K562 (cell line): ENCODE measurements at regions not wholly inside any gene's neighbourhood (a gene's known extent, or its start where the extent isn't known, plus 50 kb on each side); places are given as distances from the start of the nearest gene placed in this dataset.

Experiments
- BRCA1 ChIP-seq, 2 experiments: fragments of 450-650 bp in 1 of 2; sonication (generic) in 1 of 2; formaldehyde crosslinking in 1 of 2; IDR thresholded peaks; 2 replicates each; pipeline versions ENCODE4 v1.5.0 to v1.6.1; 2017 to 2020; ENCODE audit warnings: mild to moderate bottlenecking in 1 of 2, missing genetic modification reagents in 1 of 2
- BRF1 ChIP-seq: IDR thresholded peaks from 3 replicates; pipeline ENCODE4 v1.6.1; 2011; ENCODE audit warnings: borderline replicate concordance, mild to moderate bottlenecking; ENCODE audit not compliant: insufficient read length; ENCODE audit errors: extremely low read depth
- CREB1 ChIP-seq, 2 experiments: sonication (generic) in 1 of 2; formaldehyde crosslinking in 1 of 2; IDR thresholded peaks; 2 replicates each; pipeline versions ENCODE4 v1.6.1 to v1.8.0; 2012 to 2022; ENCODE audit warnings: inconsistent platforms in 1 of 2, mild to moderate bottlenecking in 1 of 2, missing genetic modification reagents in 1 of 2, moderate library complexity in 1 of 2
- CTCF ChIP-seq, 3 experiments: IDR thresholded peaks in 2 of 3; conservative IDR thresholded peaks in 1 of 3; 2 replicates each; pipeline ENCODE4 v1.5.1; 2011 to 2012; ENCODE audit warnings: low read length in 3 of 3, mild to moderate bottlenecking in 3 of 3, control low read depth in 2 of 3, improper control_type of control experiment in 1 of 3, inconsistent platforms in 1 of 3, low read depth in 1 of 3, mixed read lengths in 1 of 3, moderate library complexity in 1 of 3; ENCODE audit not compliant: insufficient read depth in 2 of 3
- ESRRA ChIP-seq: fragments of 450-650 bp; IDR thresholded peaks from 2 replicates; pipeline ENCODE4 v1.6.1; 2014; ENCODE audit warnings: low read depth, mild to moderate bottlenecking, moderate library complexity, borderline replicate concordance
- HMBOX1 ChIP-seq: sonication (generic); IDR thresholded peaks from 2 replicates; pipeline ENCODE4 v1.6.1; 2016
- JUN ChIP-seq, 2 experiments: sonication (generic) in 1 of 2; formaldehyde crosslinking in 1 of 2; IDR thresholded peaks; 2 replicates each; pipeline versions ENCODE4 v1.6.1 to v1.8.0; 2012 to 2022; ENCODE audit warnings: borderline replicate concordance in 2 of 2, mild to moderate bottlenecking in 2 of 2, improper control_type of control experiment in 1 of 2, low read depth in 1 of 2, low read length in 1 of 2, missing genetic modification reagents in 1 of 2
- MAX ChIP-seq: sonication (generic); formaldehyde crosslinking; IDR thresholded peaks from 2 replicates; pipeline ENCODE4 v1.9.0; 2022; ENCODE audit warnings: mild to moderate bottlenecking, missing genetic modification reagents
- MTA1 ChIP-seq: fragments of 450-650 bp; IDR thresholded peaks from 2 replicates; pipeline ENCODE4 v1.6.1; 2017; ENCODE audit warnings: borderline replicate concordance
- POLR2A ChIP-seq: fragments of 450-650 bp; conservative IDR thresholded peaks from 2 replicates; pipeline ENCODE4 v1.6.1; 2016
- TGIF2 ChIP-seq: sonication (generic); formaldehyde crosslinking; IDR thresholded peaks from 2 replicates; pipeline ENCODE4 v1.8.1; 2022; ENCODE audit warnings: mild to moderate bottlenecking, missing genetic modification reagents, moderate library complexity
- TRIM24 ChIP-seq, 2 experiments: fragments of 450-650 bp; IDR thresholded peaks; 2 replicates each; pipeline ENCODE4 v1.6.1; 2016
- TF ChIP-seq, protein P1 (sequence below): fragments of 250-450 bp; sonication (Bioruptor Pico); IDR thresholded peaks from 2 replicates; pipeline ENCODE4 v1.5.0; 2021; ENCODE audit warnings: mild to moderate bottlenecking, borderline replicate concordance
- TF ChIP-seq, protein P2 (sequence below), 2 experiments: fragments of 450-650 bp; IDR thresholded peaks; 2 replicates each; pipeline ENCODE4 v1.6.1; 2016; ENCODE audit warnings: mild to moderate bottlenecking in 2 of 2, borderline replicate concordance in 1 of 2, low read depth in 1 of 2, moderate library complexity in 1 of 2

DNA sequence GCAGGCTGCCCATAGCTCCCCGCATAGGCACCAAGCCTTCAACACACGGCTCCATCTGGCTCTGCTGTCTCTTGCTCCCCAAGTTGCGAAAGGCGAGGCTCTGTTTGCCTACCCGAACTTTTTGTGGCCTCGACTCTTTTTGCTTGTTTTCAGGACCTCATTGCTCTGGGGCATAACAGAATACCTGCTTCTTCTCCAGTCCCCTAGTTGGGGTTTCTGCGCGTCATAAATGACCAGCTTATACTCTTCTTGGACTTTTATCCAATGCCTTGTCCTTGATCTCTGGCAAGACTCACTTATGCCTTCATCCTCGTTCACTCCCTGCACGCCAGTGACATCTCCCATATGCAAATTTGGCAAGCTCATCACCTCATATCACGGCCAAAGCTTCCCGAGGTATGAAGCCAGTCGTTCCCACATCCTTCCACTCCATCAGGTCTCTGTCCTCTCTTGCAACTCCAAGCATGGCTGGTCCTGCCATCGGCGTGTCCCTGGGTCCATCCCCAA is 238.8 kb upstream of the ADAMTS16 start:
- TF ChIP-seq POLR2A, result no peak
- no peak for TF ChIP-seq HMBOX1
- no peak for TF ChIP-seq CTCF (IDR thresholded peaks at IDR 0.05 in 2 of 3, conservative IDR thresholded peaks at IDR 0.05 in 1 of 3; ENCODE audit: insufficient read depth in 2 of 3, low read depth in 1 of 3, low read length in 3 of 3)
- TF ChIP-seq, protein P1, sequence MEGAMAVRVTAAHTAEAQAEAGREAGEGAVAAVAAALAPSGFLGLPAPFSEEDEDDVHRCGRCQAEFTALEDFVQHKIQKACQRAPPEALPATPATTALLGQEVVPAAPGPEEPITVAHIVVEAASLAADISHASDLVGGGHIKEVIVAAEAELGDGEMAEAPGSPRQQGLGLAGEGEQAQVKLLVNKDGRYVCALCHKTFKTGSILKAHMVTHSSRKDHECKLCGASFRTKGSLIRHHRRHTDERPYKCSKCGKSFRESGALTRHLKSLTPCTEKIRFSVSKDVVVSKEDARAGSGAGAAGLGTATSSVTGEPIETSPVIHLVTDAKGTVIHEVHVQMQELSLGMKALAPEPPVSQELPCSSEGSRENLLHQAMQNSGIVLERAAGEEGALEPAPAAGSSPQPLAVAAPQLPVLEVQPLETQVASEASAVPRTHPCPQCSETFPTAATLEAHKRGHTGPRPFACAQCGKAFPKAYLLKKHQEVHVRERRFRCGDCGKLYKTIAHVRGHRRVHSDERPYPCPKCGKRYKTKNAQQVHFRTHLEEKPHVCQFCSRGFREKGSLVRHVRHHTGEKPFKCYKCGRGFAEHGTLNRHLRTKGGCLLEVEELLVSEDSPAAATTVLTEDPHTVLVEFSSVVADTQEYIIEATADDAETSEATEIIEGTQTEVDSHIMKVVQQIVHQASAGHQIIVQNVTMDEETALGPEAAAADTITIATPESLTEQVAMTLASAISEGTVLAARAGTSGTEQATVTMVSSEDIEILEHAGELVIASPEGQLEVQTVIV (CRISPR knock-in tag), result no peak
- no peak for TF ChIP-seq BRCA1 (IDR thresholded peaks at IDR 0.05)
- no peak for TF ChIP-seq BRCA1 (CRISPR knock-in tag; IDR thresholded peaks at IDR 0.05)
- no peak for TF ChIP-seq JUN (IDR thresholded peaks at IDR 0.05; ENCODE audit: borderline replicate concordance, low read depth, low read length)
- no peak for TF ChIP-seq JUN (CRISPR knock-in tag; IDR thresholded peaks at IDR 0.05; ENCODE audit: borderline replicate concordance)
- no peak for TF ChIP-seq MAX (CRISPR knock-in tag)
- no peak for TF ChIP-seq MTA1
- TF ChIP-seq, protein P2, sequence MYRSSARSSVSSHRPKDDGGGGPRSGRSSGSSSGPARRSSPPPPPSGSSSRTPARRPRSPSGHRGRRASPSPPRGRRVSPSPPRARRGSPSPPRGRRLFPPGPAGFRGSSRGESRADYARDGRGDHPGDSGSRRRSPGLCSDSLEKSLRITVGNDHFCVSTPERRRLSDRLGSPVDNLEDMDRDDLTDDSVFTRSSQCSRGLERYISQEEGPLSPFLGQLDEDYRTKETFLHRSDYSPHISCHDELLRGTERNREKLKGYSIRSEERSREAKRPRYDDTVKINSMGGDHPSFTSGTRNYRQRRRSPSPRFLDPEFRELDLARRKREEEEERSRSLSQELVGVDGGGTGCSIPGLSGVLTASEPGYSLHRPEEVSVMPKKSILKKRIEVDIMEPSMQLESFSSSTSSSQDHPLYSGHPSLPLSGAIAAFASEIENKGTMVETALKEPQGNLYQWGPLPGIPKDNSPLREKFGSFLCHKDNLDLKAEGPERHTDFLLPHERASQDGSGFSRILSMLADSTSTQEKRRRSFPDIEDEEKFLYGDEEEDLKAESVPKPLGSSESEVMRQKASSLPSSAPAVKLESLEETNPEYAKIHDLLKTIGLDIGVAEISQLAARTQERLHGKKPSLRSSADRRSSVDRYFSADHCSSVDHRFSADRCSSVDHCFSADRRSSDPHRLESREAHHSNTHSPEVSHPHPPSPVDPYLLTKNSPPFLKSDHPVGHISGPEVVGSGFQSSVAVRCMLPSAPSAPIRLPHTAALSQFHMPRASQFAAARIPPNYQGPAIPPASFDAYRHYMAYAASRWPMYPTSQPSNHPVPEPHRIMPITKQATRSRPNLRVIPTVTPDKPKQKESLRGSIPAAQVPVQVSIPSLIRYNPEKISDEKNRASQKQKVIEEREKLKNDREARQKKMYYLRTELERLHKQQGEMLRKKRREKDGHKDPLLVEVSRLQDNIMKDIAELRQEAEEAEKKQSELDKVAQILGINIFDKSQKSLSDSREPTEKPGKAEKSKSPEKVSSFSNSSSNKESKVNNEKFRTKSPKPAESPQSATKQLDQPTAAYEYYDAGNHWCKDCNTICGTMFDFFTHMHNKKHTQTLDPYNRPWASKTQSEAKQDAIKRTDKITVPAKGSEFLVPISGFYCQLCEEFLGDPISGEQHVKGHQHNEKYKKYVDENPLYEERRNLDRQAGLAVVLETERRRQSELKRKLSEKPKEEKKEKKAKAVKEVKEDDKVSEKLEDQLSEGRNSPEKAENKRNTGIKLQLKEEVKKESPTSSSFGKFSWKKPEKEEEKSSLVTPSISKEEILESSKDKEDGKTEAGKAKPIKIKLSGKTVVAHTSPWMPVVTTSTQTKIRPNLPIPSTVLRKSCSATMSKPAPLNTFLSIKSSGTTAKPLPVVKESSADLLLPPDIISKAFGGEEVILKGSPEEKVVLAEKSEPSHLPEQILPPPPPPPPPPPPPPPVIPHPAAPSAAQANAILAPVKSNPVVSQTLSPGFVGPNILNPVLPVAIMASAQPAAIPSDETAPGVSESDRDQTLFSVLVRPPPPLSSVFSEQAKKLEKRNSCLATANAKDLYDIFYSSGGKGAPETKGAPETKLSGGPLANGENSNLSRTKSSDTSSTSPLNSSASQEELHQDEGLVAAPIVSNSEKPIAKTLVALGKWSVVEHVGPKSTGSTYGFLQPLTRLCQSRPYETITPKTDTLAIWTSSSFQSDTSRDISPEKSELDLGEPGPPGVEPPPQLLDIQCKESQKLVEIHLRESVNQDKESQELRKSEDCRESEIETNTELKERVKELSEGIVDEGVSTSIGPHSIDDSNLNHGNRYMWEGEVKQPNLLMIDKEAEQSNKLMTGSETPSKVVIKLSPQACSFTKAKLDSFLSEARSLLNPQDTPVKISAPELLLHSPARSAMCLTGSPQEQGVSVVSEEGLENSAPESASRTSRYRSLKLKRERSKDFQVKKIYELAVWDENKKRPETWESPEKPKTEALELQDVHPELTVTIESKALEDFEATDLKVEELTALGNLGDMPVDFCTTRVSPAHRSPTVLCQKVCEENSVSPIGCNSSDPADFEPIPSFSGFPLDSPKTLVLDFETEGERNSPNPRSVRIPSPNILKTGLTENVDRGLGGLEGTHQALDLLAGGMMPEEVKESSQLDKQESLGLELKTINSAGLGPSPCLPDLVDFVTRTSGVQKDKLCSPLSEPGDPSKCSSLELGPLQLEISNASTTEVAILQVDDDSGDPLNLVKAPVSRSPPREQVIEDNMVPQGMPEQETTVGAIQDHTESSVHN (IDR thresholded peaks at IDR 0.05; ENCODE audit: borderline replicate concordance in 1 of 2, low read depth in 1 of 2), result no peak
- no peak for TF ChIP-seq TGIF2 (CRISPR knock-in tag)
- no peak for TF ChIP-seq CREB1 (IDR thresholded peaks at IDR 0.05)
- no peak for TF ChIP-seq CREB1 (CRISPR knock-in tag; IDR thresholded peaks at IDR 0.05)
- TF ChIP-seq BRF1, result no peak
- TF ChIP-seq ESRRA, result no peak
- no peak for TF ChIP-seq TRIM24 (IDR thresholded peaks at IDR 0.05)
